H1 (cell line): ENCODE measurements at regions not wholly inside any gene's neighbourhood (a gene's known extent, or its start where the extent isn't known, plus 50 kb on each side); places are given as distances from the start of the nearest gene placed in this dataset.
A peak's percentile ranks its signal among the peaks of the same experiment; 100 is the strongest.

Experiments
- CTCF ChIA-PET: fragments of 300-600 bp; sonication (Branson Sonifier 250); formaldehyde crosslinking; loops from one replicate; lab custom pipeline; 2021; ENCODE audit not compliant: partially characterized antibody; lab: Charles Lee
- POLR2A ChIA-PET: fragments of 300-600 bp; sonication (Branson Sonifier 250); formaldehyde crosslinking; loops from one replicate; lab custom pipeline; 2021; ENCODE audit warnings: inconsistent platforms; ENCODE audit not compliant: partially characterized antibody; lab: Charles Lee
- DNase-seq, 2 experiments: peaks; one replicate each; pipeline versions ENCODE4 v3.0.0 to v3.0.0-alpha.2; 2010 to 2022; ENCODE audit warnings: low spot score in 2 of 2, low read depth in 1 of 2, mixed read lengths in 1 of 2
- FAIRE-seq: peaks from 2 replicates; lab custom pipeline; 2011; peaks lifted over from hg19 to GRCh38; lab: Jason Lieb, UNC
- H2AFZ ChIP-seq: 2 replicates; pipeline ENCODE4 v1.8.1; 2012; ENCODE audit warnings: low read length, inconsistent platforms
- H2AK5ac ChIP-seq: 2 replicates; pipeline ENCODE4 v1.6.1; 2013; ENCODE audit warnings: low read depth, low read length
- H2BK120ac ChIP-seq: replicated peaks from 2 replicates; pipeline ENCODE3; 2013; ENCODE audit warnings: low read depth, low read length, inconsistent platforms
- H2BK12ac ChIP-seq: 2 replicates; pipeline ENCODE4 v1.6.1; 2013; ENCODE audit warnings: low read depth, low read length
- H2BK15ac ChIP-seq: 2 replicates; pipeline ENCODE4 v1.6.1; 2013; ENCODE audit warnings: low read length
- H2BK20ac ChIP-seq: 2 replicates; pipeline ENCODE4 v1.6.1; 2013; ENCODE audit warnings: low read length
- H2BK5ac ChIP-seq: 2 replicates; pipeline ENCODE4 v1.6.1; 2013; ENCODE audit warnings: low read depth, low read length
- H3K14ac ChIP-seq: 2 replicates; pipeline ENCODE4 v1.6.1; 2013; ENCODE audit warnings: inconsistent platforms; ENCODE audit not compliant: insufficient read length
- H3K18ac ChIP-seq: 2 replicates; pipeline ENCODE4 v1.6.1; 2013; ENCODE audit warnings: low read length; ENCODE audit errors: extremely low read depth
- H3K23ac ChIP-seq: 2 replicates; pipeline ENCODE4 v1.6.1; 2013; ENCODE audit warnings: inconsistent platforms; ENCODE audit not compliant: insufficient read length
- H3K23me2 ChIP-seq: 2 replicates; pipeline ENCODE4 v1.6.1; 2013; ENCODE audit warnings: low read depth, low read length
- H3K27ac ChIP-seq: 2 replicates; pipeline ENCODE4 v1.6.1; 2011; ENCODE audit warnings: low read depth, low read length, inconsistent platforms
- H3K27me3 ChIP-seq, 4 experiments: replicated peaks in 1 of 4; 1 replicate in 1 of 4; 2 replicates in 3 of 4; pipeline versions ENCODE4 v1.6.1 to v1.8.1; 2011 to 2013; ENCODE audit warnings: low read length in 3 of 4, mild to moderate bottlenecking in 3 of 4, inconsistent platforms in 2 of 4, mixed read lengths in 2 of 4, moderate library complexity in 1 of 4; ENCODE audit not compliant: control insufficient read depth in 3 of 4, insufficient read depth in 3 of 4; ENCODE audit errors: extremely low read depth in 1 of 4
- H3K36me3 ChIP-seq, 4 experiments: 2 replicates each; pipeline versions ENCODE4 v1.6.1 to v1.8.1; 2011 to 2013; ENCODE audit warnings: mild to moderate bottlenecking in 4 of 4, low read length in 3 of 4, moderate library complexity in 2 of 4, control low read depth in 1 of 4, inconsistent platforms in 1 of 4; ENCODE audit not compliant: insufficient read depth in 4 of 4, control insufficient read depth in 2 of 4
- H3K4ac ChIP-seq: replicated peaks from 2 replicates; pipeline ENCODE3; 2013; ENCODE audit warnings: low read length, low read depth, mixed read lengths, inconsistent platforms; ENCODE audit not compliant: insufficient read length
- H3K4me1 ChIP-seq, 4 experiments: replicated peaks in 1 of 4; 1 replicate in 1 of 4; 2 replicates in 3 of 4; pipeline versions ENCODE4 v1.6.1 to v1.8.1; 2011 to 2013; ENCODE audit warnings: low read length in 3 of 4, inconsistent platforms in 2 of 4, mixed read lengths in 1 of 4; ENCODE audit not compliant: insufficient read depth in 4 of 4, control insufficient read depth in 3 of 4
- H3K4me2 ChIP-seq, 2 experiments: 2 replicates each; pipeline versions ENCODE4 v1.6.1 to v1.8.1; 2011 to 2013; ENCODE audit warnings: low read depth in 2 of 2, low read length in 2 of 2, control low read depth in 1 of 2, inconsistent platforms in 1 of 2, mild to moderate bottlenecking in 1 of 2; ENCODE audit not compliant: insufficient read depth in 1 of 2
- H3K4me3 ChIP-seq, 4 experiments: fragments of 200-600, 300-600 bp in 1 of 4; sonication (generic), shearing (Covaris generic), sonication (Bioruptor Twin) in 1 of 4; 2 replicates each; pipeline versions ENCODE4 v1.5.1 to v1.8.1; 2011 to 2016; ENCODE audit warnings: low read length in 4 of 4, low read depth in 3 of 4, control low read depth in 2 of 4, inconsistent platforms in 2 of 4, mild to moderate bottlenecking in 2 of 4, mixed read lengths in 1 of 4, moderate library complexity in 1 of 4; ENCODE audit not compliant: insufficient read depth in 2 of 4; ENCODE audit errors: extremely low read depth in 1 of 4
- H3K56ac ChIP-seq: replicated peaks from 2 replicates; pipeline ENCODE3; 2013; ENCODE audit warnings: low read depth, mild to moderate bottlenecking, mixed read lengths, low read length, inconsistent platforms; ENCODE audit not compliant: insufficient read length
- H3K79me1 ChIP-seq: 2 replicates; pipeline ENCODE4 v1.6.1; 2013; ENCODE audit warnings: low read depth, low read length, control low read depth
- H3K79me2 ChIP-seq, 2 experiments: 2 replicates each; pipeline versions ENCODE4 v1.6.1 to v1.8.1; 2012 to 2013; ENCODE audit warnings: low read length in 2 of 2, mild to moderate bottlenecking in 2 of 2, inconsistent platforms in 1 of 2; ENCODE audit not compliant: insufficient read depth in 2 of 2, control insufficient read depth in 1 of 2
- H3K9ac ChIP-seq, 4 experiments: replicated peaks in 1 of 4; 1 replicate in 1 of 4; 2 replicates in 3 of 4; pipeline versions ENCODE4 v1.6.1 to v1.8.1; 2011 to 2013; ENCODE audit warnings: low read depth in 3 of 4, low read length in 3 of 4, control low read depth in 2 of 4, mild to moderate bottlenecking in 2 of 4, moderate library complexity in 2 of 4, inconsistent platforms in 1 of 4; ENCODE audit errors: extremely low read depth in 1 of 4
- H3K9me3 ChIP-seq, 2 experiments: 2 replicates each; pipeline versions ENCODE4 v1.6.1 to v1.8.1; 2012 to 2013; ENCODE audit warnings: mild to moderate bottlenecking in 2 of 2, moderate library complexity in 2 of 2, control low read depth in 1 of 2, inconsistent platforms in 1 of 2, low read depth in 1 of 2, low read length in 1 of 2, mixed read lengths in 1 of 2; ENCODE audit not compliant: insufficient read depth in 2 of 2
- H4K20me1 ChIP-seq, 2 experiments: replicated peaks in 1 of 2; 2 replicates each; pipeline versions ENCODE3 to v1.8.1; 2011 to 2013; ENCODE audit warnings: inconsistent platforms in 2 of 2, low read length in 2 of 2, mild to moderate bottlenecking in 1 of 2; ENCODE audit not compliant: insufficient read depth in 2 of 2, control insufficient read depth in 1 of 2
- H4K5ac ChIP-seq: 2 replicates; pipeline ENCODE4 v1.6.1; 2013; ENCODE audit warnings: low read length, low read depth, mixed read lengths, inconsistent platforms; ENCODE audit not compliant: insufficient read length
- H4K8ac ChIP-seq: 2 replicates; pipeline ENCODE4 v1.8.0; 2013; ENCODE audit warnings: mild to moderate bottlenecking, moderate library complexity, low read length, inconsistent platforms; ENCODE audit not compliant: insufficient read depth; ENCODE audit errors: extremely low read depth
- H4K91ac ChIP-seq: replicated peaks from 2 replicates; pipeline ENCODE3; 2013; ENCODE audit warnings: low read length, mixed read lengths, inconsistent platforms; ENCODE audit not compliant: insufficient read length
- WGBS, 2 experiments: shearing (Covaris generic) in 1 of 2; methylation state at CpG; one replicate each; pipeline versions ENCODE4 v1.1.6 to v1.1.7; 2013 to 2015; ENCODE audit warnings: low lambda C conversion rate in 2 of 2, mixed read lengths in 2 of 2, inconsistent platforms in 1 of 2, low coverage in 1 of 2, missing lambda C conversion rate in 1 of 2; ENCODE audit not compliant: insufficient replicate concordance in 2 of 2, insufficient coverage in 1 of 2, insufficient read length in 1 of 2; ENCODE audit errors: extremely low coverage in 1 of 2, missing lambda C conversion rate in 1 of 2; 5-methylcytosine and 5-hydroxymethylcytosine counted together

DNA sequence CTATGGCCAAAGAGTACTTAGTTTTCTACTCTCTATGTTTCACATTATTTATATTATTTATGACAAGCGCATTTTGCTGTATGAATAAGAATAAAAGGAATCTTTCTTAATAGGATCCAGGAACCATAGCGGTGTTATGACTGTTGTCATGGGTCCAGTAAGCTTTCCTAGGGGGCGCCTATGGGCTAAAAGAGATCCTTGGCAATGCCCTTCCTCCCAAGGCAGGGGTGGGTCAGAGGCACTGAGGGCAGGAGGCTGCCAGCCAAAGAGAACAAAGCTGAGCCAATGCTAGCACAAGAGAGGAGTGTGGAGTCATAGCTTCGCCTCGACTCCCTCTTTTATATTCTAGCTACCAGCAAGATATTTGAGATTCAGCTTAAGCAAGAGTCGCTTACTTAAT, 98.4 kb upstream of the GNAQ start:
- no peaks in the 10 kb centered on the region for H3K4me1 ChIP-seq
- no peaks in the 10 kb centered on the region for H3K36me3 ChIP-seq
- H3K14ac ChIP-seq: no peak overlapping the region
- H2BK20ac ChIP-seq: no peak overlapping the region
- no peak overlapping the region; a peak in 1 of 7 replicates for H3K9ac ChIP-seq
- peak; percentile 58 for FAIRE-seq
- no peak overlapping the region for H3K4me2 ChIP-seq
- peak overlapping the region; percentile 93 for H2AFZ ChIP-seq
- H3K56ac ChIP-seq: no peak overlapping the region
- no peaks in the 10 kb centered on the region for H3K9me3 ChIP-seq
- no peak overlapping the region for H2BK120ac ChIP-seq
- peak; percentile 39 to 64 for DNase-seq
- no peak overlapping the region for H2BK5ac ChIP-seq
- no peak overlapping the region for H4K91ac ChIP-seq
- 46% methylated on average over 6 of the region's 6 CpGs; no CpG with 5 or more reads in 1 of the 2 experiments for WGBS, 2 experiments
- H3K23ac ChIP-seq: no peak overlapping the region
- no peaks in the 10 kb centered on the region for H3K23me2 ChIP-seq
- no peak overlapping the region for H2AK5ac ChIP-seq
- H3K18ac ChIP-seq: no peak overlapping the region
- H2BK15ac ChIP-seq: no peak overlapping the region
- H4K20me1 ChIP-seq: no peaks in the 10 kb centered on the region
- H4K5ac ChIP-seq: no peak overlapping the region
- no peaks in the 10 kb centered on the region for H3K79me1 ChIP-seq
- H3K4me3 ChIP-seq: no peak overlapping the region
- H3K27ac ChIP-seq: no peak overlapping the region
- no peak overlapping the region for H2BK12ac ChIP-seq
- no peak overlapping the region for H4K8ac ChIP-seq
- H3K79me2 ChIP-seq: no peaks in the 10 kb centered on the region
- H3K27me3 ChIP-seq: no peaks in the 10 kb centered on the region
- CTCF ChIA-PET: interaction anchor here (0.6 to 7.9 kb wide), 23 partner anchors 9 to 381 kb away, joined by 3 to 43 read pairs (median 3); no protein-coding TSS in a partner anchor
- no peak overlapping the region for H3K4ac ChIP-seq
- POLR2A ChIA-PET: interaction anchor here (0.8 kb wide), 1 partner anchor 167 kb away, joined by 4 read pairs; the partner anchor contains the start of gene PSAT1
